NCI-H2227 (cell line): ENCODE measurements at regions not wholly inside any gene's neighbourhood (a gene's known extent, or its start where the extent isn't known, plus 50 kb on each side); places are given as distances from the start of the nearest gene placed in this dataset.
A peak's percentile ranks its signal among the peaks of the same experiment; 100 is the strongest.
"Not testable (repeated sequence)": the region's sequence is repeated elsewhere in the genome, so short reads cannot be mapped to it uniquely, and the experiment has no call there.

ENCODE experiments used
- DNase-seq: peaks from one replicate; lab custom pipeline; 2025; ENCODE audit not compliant: unreplicated experiment; lab: John Stamatoyannopoulos, UW

DNA sequence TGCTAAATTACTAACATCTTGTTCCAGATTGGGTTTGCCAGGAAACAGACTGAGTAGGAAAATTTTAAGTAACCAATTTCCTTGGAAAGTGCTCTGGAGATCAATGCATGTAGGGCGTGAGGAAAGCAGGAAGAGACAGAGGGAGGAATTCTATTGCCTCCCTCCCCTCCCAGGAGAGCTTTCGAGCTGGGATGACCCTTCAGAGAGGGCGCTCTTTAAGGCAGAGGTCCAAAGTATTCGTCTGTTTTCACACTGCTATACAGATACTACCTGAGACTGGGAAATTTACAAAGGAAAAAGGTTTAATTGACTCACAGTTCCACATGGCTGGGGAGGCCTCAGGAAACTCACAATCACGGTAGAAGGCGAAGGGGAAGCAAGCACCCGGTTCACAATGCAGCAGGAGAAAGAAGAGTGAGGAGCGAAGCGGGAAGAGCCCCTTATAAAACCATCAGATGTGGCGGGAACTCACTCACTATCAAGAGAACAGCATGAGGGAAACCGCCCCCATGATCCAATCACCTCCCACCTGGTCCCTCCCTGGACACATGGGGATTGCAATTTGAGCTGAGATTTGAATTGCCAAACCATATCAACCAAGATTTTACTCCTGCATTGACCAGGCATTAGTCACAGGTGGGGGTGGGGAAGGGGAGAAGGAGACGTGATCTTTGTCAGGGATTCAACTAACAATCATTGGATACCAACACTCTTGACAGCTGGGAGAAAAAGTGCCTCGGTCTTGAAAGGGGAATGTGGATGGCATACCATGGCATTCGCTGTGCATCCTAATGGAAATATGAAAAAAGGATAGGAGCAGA, 63.8 kb downstream of the SLITRK2 start:
- no peak for DNase-seq

DNA sequence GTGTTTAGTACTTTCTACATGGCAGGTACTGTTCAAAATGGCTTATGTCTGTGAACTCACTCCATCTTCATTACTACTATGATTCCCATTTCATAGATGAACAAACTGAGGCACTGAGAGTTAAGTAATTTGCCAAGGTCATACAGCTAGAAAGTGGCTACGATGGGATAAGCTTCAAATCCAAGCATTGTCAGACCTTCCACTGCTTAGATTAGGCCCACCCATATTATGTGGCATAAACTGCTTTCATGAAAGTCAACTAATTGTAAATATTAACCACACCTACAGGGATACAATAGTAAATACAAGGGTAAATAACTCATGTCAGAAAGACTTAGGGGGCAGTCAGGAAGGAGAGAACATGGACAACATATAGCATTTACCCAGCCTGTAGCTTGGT, 68.8 kb downstream of the SLITRK2 start:
- no peak for DNase-seq

DNA sequence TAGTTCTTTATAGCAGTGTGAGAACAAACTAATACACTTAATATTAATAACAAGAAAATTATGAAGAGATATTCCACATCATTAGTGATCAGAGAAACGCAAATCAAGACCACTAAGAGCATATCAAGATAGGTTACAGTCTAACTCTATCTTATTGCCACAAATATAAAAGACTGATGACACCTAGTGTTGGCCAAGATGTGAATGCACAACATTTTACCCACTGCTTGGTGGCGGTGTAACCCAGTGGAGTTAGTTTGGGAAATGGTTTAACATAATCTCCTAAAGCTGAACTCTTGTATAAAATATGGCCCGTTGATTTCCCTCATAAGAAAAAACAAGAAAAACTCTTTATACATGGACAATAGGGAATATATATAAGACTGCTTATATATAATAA, 92.4 kb downstream of the SLITRK2 start:
- no peak for DNase-seq

- DNase-seq, result no peak
Measured at GRCh38 chrX:145919400-145919799, 101.8 kb downstream of the SLITRK2 start.

DNA sequence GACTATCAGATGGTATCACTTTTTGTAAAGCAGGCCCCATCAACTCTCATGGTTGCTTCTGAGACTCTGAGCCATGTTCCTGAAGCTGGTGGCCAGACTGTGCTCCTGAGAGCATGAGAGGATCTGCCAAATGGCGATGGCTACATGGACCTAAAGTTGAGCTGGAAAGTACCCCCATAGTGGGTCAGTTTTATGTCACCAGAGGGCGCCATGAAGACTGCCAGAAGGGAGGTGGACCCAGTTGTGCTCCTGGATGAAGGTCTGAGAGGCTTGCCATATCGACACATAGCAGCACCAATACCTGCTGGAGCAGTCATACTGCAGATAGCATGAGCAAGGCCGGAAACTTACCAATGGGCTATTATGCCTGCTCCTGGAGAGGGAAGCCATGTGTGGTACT, 105.7 kb downstream of the SLITRK2 start:
- no peak for DNase-seq

GRCh38 chrX:145936769-145937168, 119.1 kb downstream of the SLITRK2 start:
- DNase-seq, result no peak

- DNase-seq, result no peak
Measured at GRCh38 chrX:145949056-145949455, 131.4 kb downstream of the SLITRK2 start.

- no peak for DNase-seq
Measured at GRCh38 chrX:145953628-145954027, 136.0 kb downstream of the SLITRK2 start.

- DNase-seq, result no peak
Measured at GRCh38 chrX:145990051-145990450, 172.4 kb downstream of the SLITRK2 start.

DNA sequence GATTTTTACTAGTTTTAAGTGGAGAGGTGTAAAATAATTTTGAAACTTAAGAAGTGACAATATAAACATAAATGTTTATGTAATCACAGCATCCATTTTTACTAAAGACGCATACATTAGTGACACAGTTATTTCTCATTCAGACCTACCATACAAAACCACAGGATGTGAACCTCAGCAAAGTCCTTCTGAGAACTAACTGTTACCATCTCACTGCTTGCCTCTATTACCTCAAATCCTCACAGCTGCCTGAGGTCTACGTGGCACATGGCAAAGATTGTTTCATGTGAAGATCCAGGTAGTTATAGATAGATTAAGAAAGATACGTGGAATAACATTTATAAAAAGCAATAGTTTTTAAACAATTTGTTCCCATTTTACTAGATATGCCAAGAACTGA, 189.0 kb downstream of the SLITRK2 start:
- DNase-seq, result no peak

DNA sequence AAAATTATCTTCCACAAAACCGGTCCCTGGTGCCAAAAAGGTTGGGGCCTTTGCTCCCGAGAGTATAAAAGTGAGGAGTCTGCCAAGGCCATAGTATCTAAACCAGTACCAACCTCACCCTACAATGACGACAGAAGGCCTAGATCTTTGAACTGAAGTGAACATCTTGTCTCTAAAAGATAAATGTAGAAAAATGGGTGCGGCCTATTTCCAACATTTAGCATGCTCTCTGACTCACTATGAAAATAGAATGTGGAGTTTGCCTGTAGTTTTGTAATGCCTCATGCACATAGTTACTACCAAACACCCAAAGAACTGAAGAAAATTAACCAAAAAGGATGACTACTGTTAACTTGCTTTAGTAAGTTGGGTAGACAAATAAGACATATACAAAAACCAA, 218.4 kb downstream of the SLITRK2 start:
- no peak for DNase-seq

DNA sequence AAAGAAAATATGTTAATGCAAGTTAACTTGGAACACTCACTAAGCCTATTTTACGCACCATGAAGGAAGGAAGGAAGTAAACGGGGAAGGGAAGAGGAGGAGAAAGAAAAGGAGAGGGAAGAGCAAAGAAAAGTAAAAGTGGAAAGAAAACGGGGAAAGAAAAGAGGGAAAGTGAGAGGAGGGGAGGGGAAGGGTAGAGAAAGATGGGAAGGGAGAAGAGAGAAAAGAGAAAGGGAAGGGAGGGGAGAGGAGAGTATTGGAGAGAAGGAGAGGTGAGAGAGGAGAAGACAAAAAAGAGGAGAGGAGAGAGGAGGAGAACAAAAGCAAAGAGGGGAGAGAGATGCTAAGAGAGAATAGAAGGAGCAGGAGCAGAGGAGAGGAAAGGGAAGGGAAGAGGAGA, 224.1 kb downstream of the SLITRK2 start:
- no peak for DNase-seq

GRCh38 chrX:146046011-146046715, 228.5 kb downstream of the SLITRK2 start:
- DNase-seq, result not testable (repeated sequence)

DNA sequence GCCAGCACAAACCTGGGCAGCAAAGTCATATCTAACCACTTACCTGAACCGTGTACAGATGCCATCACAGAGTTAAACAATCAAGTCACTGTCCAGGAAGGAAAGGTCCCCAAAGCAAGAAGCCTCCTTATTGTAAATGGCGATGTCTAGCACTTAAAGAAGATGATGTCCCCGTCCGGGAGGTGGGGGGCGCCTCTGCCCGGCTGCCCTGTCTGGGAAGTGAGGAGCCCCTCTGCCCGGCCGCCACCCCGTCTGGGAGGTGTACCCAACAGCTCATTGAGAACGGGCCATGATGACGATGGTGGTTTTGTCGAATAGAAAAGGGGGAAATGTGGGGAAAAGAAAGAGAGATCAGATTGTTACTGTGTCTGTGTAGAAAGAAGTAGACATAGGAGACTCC, 231.9 kb downstream of the SLITRK2 start:
- not testable (repeated sequence) for DNase-seq

DNA sequence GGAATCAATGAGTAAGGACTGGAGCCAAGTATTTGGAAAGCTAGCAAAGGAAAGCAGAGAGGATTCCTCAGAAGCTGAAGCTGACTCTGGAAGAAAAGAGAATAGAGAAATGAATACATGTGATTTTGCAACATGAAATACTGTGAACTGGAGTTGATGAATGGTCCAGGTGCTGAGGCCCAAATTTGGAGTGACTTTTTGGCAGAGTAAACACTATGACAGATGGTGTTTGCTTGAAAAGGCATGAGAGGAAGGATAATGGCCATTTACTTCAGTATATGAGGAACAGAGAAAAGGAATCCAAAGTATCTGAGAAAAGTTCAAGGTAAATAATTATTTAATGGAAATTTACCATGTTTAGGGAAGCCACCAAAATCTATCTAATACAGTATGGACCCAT, 236.7 kb downstream of the SLITRK2 start:
- no peak for DNase-seq

- peak; percentile 8 for DNase-seq
Measured at GRCh38 chrX:146055733-146056132, 238.1 kb downstream of the SLITRK2 start.

- DNase-seq, result no peak
Measured at GRCh38 chrX:146056511-146057081, 239.0 kb downstream of the SLITRK2 start.

DNA sequence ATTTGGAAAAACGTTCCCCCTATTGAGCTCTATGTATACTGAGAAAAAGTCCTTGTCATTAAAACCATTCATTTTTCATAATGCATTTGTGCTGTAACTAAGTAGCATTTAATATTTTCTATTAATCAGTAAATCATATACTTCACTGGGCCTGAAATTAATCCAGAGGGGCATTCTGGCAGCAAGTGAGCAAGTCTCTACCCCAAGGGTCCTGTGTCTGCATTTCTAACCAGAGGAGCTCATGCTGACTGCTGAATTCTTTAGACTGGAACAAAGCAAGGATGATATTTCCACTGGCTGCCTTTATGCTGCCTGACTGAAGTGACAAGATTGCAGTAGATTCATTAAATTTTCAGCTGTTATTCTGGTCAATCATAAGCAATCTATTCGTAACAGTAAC, 246.5 kb downstream of the SLITRK2 start:
- DNase-seq, result no peak

DNA sequence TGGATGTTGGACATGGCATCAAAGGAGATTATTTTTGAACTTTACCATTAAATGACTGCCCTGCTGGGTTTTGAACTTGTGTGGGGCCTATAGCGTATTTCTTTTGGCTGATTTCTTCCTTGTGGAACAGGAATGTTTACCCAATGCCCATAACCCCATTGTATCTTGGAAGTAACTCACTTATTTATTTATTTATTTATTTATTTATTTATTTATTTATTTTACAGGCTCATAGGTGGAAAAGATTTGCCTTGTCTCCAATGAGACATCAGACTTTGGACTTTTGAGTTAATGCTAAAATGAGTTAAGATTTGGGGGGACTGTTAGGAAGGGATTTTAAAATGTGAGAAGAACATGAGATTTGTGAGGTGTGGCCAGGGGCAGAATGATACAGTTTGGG, 273.1 kb downstream of the SLITRK2 start:
- DNase-seq, result no peak

GRCh38 chrX:146109362-146109761, 291.7 kb downstream of the SLITRK2 start:
- DNase-seq, result no peak

DNA sequence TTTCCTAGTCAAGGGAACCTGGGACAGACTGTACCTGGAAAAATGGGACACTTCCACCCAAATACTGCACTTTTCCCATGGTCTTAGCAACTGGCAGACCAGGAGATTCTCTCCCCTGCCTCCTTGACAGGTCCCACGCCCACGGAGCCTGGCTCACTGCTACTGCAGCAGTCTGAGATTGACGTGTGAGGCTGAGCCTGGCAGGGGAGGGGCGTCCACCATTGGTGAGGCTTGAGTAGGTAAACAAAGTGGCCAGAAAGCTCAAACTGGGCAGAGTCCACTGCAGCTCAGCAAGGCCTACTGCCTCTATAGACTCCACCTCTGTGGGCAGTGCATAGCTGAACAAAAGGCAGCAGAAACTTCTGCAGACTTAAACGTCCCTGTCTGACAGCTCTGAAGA, 301.4 kb downstream of the SLITRK2 start:
- DNase-seq, result not testable (repeated sequence)

DNA sequence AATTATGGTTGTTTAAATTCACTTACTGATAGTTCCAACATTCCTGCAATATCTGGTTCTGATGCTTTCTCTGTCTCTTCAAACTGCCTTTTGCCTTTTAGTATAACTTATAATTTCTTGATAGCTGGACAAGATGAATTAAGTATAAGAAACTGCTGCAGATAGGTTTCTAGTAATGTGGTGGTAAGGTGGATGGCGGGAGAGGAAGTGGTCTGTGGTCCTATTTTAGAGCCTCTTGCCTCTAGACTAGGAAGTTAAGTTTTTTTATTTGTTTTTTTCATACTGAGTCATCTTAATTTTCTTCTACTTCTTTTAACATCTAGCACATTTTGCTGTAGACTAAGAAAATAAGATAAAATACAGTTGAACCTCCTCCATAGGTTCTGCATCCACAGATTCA, 310.0 kb downstream of the SLITRK2 start:
- DNase-seq, result no peak
